ENCODE measurements at regions not wholly inside any gene's neighbourhood (a gene's known extent, or its start where the extent isn't known, plus 50 kb on each side); places are given as distances from the start of the nearest gene placed in this dataset.

DNA sequence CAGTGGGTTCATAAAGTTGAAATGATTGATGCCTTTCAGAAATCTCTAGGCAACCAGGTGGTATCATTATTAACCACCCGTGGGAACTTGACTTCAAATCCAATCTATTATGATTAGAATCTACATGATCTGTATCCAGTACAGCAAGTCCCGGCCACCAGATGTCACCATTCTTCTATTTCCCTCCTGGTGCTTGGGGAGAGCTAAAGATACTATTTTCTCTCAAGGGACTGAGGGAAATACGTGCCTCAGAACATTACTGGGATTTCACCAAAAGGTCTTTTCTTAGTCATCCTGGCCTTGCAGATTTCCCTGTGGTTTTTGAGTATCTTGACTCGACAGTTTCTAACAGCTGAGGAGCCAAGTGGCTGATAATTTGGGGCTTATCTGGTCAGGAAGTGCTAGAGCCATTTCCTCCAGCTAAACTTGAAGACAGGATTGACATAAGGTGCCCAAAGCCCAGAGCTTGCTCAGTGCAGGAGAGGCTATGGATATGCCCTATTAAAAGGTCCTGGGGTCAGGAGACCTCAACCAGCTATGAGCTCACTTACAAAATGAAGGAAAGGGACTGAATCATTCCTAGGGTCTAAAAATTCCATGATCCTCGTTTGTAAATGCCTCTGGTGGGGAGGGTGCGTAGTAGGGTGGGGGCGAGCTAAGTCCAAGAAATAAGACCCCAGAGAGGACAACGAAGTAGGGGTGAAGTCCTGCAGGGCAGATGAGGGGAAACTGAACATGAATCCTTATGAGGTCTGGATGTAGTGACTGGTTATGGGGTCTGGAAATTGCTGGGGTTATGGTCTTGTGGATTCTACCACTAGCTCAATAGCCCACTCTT lies 135.4 kb upstream of the MGAT5 start (continued):
- TF ChIP-seq MNT (conservative IDR thresholded peaks at IDR 0.05) = peak in 1 of 2 experiments; percentile 79; a peak in 2 of 4 replicates
- no peak for TF ChIP-seq SRSF7 (optimal IDR thresholded peaks at IDR 0.05; ENCODE audit: low read depth, low read length)
- no peak for TF ChIP-seq ZNF444 (CRISPR knock-in tag; IDR thresholded peaks at IDR 0.05)
- TF ChIP-seq ZBTB49 (CRISPR knock-in tag; IDR thresholded peaks at IDR 0.05; ENCODE audit: borderline replicate concordance) = no peak
- peak; percentile 76 to 99; a peak in 3 of 4 replicates for TF ChIP-seq TBL1XR1 (IDR thresholded peaks at IDR 0.05; ENCODE audit: low read length in 2 of 2)
- peak; percentile 68 for TF ChIP-seq CREB1 (IDR thresholded peaks at IDR 0.05)
- no peak for TF ChIP-seq CREB1 (CRISPR knock-in tag; IDR thresholded peaks at IDR 0.05)
- TF ChIP-seq MAFG (tag; conservative IDR thresholded peaks at IDR 0.05) = peak; percentile 95
- TF ChIP-seq TAF9B (IDR thresholded peaks at IDR 0.05; ENCODE audit: partially characterized antibody) = peak; percentile 97
- no peak for TF ChIP-seq SRSF3 (IDR thresholded peaks at IDR 0.05; ENCODE audit: insufficient read depth, low read length)
- peak; percentile 98 for TF ChIP-seq TEAD4 (IDR thresholded peaks at IDR 0.05; ENCODE audit: low read length)
- no peak for TF ChIP-seq TEAD4 (CRISPR knock-in tag; IDR thresholded peaks at IDR 0.05; ENCODE audit: borderline replicate concordance)
- TF ChIP-seq MAZ (CRISPR knock-in tag; conservative IDR thresholded peaks at IDR 0.05 in 1 of 2, IDR thresholded peaks at IDR 0.05 in 1 of 2) = peak; percentile 39 to 83; a peak in 1 of 4 replicates
- TF ChIP-seq RAD51 (IDR thresholded peaks at IDR 0.05; ENCODE audit: borderline replicate concordance, low read depth) = peak; percentile 27; the same call in 1 of the 2 replicates
- TF ChIP-seq PML (IDR thresholded peaks at IDR 0.05; ENCODE audit: low read length) = peak; percentile 96
- 0 out of 2 replicates have a peak, but pooled peaks have one; percentile 16 for TF ChIP-seq DDX20 (tag; IDR thresholded peaks at IDR 0.05; ENCODE audit: low read depth)
- TF ChIP-seq, protein P1, sequence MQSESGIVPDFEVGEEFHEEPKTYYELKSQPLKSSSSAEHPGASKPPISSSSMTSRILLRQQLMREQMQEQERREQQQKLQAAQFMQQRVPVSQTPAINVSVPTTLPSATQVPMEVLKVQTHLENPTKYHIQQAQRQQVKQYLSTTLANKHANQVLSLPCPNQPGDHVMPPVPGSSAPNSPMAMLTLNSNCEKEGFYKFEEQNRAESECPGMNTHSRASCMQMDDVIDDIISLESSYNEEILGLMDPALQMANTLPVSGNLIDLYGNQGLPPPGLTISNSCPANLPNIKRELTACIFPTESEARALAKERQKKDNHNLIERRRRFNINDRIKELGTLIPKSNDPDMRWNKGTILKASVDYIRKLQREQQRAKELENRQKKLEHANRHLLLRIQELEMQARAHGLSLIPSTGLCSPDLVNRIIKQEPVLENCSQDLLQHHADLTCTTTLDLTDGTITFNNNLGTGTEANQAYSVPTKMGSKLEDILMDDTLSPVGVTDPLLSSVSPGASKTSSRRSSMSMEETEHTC (IDR thresholded peaks at IDR 0.05) = 0 out of 2 replicates have a peak, but pooled peaks have one; percentile 53
- TF ChIP-seq ZNF717 (CRISPR knock-in tag; IDR thresholded peaks at IDR 0.05) = no peak
- TF ChIP-seq POLR2AphosphoS5 (IDR thresholded peaks at IDR 0.05; ENCODE audit: control insufficient read depth, insufficient read depth, low read depth, low read length) = peak; percentile 97
- peak; percentile 71 for TF ChIP-seq TRIM28 (IDR thresholded peaks at IDR 0.05)
- TF ChIP-seq ZBTB1 (CRISPR knock-in tag; IDR thresholded peaks at IDR 0.05; ENCODE audit: borderline replicate concordance, low read depth) = no peak
- peak; percentile 82 for TF ChIP-seq ZNF175 (CRISPR knock-in tag; IDR thresholded peaks at IDR 0.05; ENCODE audit: low read depth)
- TF ChIP-seq, protein P2, sequence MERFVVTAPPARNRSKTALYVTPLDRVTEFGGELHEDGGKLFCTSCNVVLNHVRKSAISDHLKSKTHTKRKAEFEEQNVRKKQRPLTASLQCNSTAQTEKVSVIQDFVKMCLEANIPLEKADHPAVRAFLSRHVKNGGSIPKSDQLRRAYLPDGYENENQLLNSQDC (CRISPR knock-in tag; IDR thresholded peaks at IDR 0.05) = no peak
